NCI-H1436 (cell line): ENCODE measurements at regions not wholly inside any gene's neighbourhood (a gene's known extent, or its start where the extent isn't known, plus 50 kb on each side); places are given as distances from the start of the nearest gene placed in this dataset.
"Not testable (repeated sequence)": the region's sequence is repeated elsewhere in the genome, so short reads cannot be mapped to it uniquely, and the experiment has no call there.

Experiments
- DNase-seq: peaks from one replicate; lab custom pipeline; 2025; lab: John Stamatoyannopoulos, UW

- DNase-seq, result no peak
Observed at GRCh38 chr3:27661797-27662196, 60.3 kb downstream of the EOMES start.

GRCh38 chr3:27659279-27660021 lies 62.7 kb downstream of the EOMES start:
- no peak for DNase-seq

GRCh38 chr3:27658741-27659140 lies 63.4 kb downstream of the EOMES start:
- no peak for DNase-seq

- DNase-seq, result no peak
Observed at GRCh38 chr3:27657871-27658270, 64.3 kb downstream of the EOMES start.

- no peak for DNase-seq
Observed at GRCh38 chr3:27657404-27657803, 64.7 kb downstream of the EOMES start.

- DNase-seq, result no peak
Observed at GRCh38 chr3:27656790-27657189, 65.3 kb downstream of the EOMES start.

GRCh38 chr3:27655547-27655946 lies 66.6 kb downstream of the EOMES start:
- no peak for DNase-seq

- no peak for DNase-seq
Observed at GRCh38 chr3:27653803-27654558, 68.1 kb downstream of the EOMES start.

- no peak for DNase-seq
Observed at GRCh38 chr3:27649277-27649676, 72.8 kb downstream of the EOMES start.

GRCh38 chr3:27646896-27647295 lies 75.2 kb downstream of the EOMES start:
- DNase-seq, result no peak

GRCh38 chr3:27644941-27645340 lies 77.2 kb downstream of the EOMES start:
- DNase-seq, result no peak

GRCh38 chr3:27643355-27643754 lies 78.8 kb downstream of the EOMES start:
- DNase-seq, result no peak

- no peak for DNase-seq
Observed at GRCh38 chr3:27642796-27643195, 79.3 kb downstream of the EOMES start.

GRCh38 chr3:27641888-27642601 lies 80.1 kb downstream of the EOMES start:
- no peak for DNase-seq

GRCh38 chr3:27641271-27641800 lies 80.8 kb downstream of the EOMES start:
- DNase-seq, result no peak

- no peak for DNase-seq
Observed at GRCh38 chr3:27639271-27639670, 82.9 kb downstream of the EOMES start.

GRCh38 chr3:27638594-27638993 lies 83.5 kb downstream of the EOMES start:
- DNase-seq, result no peak

GRCh38 chr3:27637346-27637995 lies 84.7 kb downstream of the EOMES start:
- no peak for DNase-seq

GRCh38 chr3:27635006-27635405 lies 87.1 kb downstream of the EOMES start:
- not testable (repeated sequence) for DNase-seq

- DNase-seq, result no peak
Observed at GRCh38 chr3:27633224-27633545, 88.9 kb downstream of the EOMES start.

- DNase-seq, result no peak
Observed at GRCh38 chr3:27632431-27633223, 89.5 kb downstream of the EOMES start.
